ENCODE measurements at regions not wholly inside any gene's neighbourhood (a gene's known extent, or its start where the extent isn't known, plus 50 kb on each side); places are given as distances from the start of the nearest gene placed in this dataset.

DNA sequence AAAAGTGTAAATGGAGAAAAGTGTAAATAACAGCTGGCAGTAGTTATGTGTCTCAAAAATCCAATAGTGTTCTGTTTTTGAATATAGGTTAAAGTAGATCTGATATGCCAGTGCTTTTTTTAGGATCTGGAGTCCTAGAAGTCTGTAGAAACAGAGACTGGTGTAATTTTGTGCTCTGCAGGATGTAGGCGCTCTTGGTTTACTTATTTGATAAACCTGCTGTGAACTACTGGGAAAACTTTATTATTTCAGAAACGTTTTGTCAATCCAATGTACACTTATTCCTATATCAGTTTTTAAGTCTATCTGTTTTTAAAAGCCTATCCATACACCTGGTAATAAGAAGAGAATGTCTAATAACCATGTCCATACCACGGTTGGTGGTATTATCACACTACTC lies 530.8 kb upstream of the ZNF804A start:
- TF ChIP-seq, protein P1, sequence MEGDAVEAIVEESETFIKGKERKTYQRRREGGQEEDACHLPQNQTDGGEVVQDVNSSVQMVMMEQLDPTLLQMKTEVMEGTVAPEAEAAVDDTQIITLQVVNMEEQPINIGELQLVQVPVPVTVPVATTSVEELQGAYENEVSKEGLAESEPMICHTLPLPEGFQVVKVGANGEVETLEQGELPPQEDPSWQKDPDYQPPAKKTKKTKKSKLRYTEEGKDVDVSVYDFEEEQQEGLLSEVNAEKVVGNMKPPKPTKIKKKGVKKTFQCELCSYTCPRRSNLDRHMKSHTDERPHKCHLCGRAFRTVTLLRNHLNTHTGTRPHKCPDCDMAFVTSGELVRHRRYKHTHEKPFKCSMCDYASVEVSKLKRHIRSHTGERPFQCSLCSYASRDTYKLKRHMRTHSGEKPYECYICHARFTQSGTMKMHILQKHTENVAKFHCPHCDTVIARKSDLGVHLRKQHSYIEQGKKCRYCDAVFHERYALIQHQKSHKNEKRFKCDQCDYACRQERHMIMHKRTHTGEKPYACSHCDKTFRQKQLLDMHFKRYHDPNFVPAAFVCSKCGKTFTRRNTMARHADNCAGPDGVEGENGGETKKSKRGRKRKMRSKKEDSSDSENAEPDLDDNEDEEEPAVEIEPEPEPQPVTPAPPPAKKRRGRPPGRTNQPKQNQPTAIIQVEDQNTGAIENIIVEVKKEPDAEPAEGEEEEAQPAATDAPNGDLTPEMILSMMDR (IDR thresholded peaks at IDR 0.05; ENCODE audit: low read depth, low read length, missing control alignments): peak; percentile 34
- H3K4me3 ChIP-seq (ENCODE audit: low read depth, low read length): no peak overlapping the region
- no peak for DNase-seq (ENCODE audit: low read depth)

DNA sequence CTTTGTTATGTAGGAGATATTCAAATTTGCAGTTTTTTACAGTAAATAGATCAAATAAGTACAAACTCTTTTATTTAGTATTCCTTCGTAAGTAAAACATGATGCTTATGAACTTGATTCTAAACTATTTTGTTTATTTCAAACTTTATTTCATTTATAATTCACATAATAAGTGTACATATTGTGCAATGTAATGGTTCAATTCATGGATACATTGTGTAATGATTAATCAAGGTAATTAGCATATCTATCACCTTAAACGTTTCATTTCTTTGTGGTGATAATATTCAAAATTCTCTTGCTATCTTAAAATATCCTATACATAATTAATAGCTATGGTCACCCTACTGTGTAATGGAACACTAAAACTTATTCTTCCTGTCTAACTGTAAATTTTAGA lies 525.9 kb upstream of the ZNF804A start:
- TF ChIP-seq, protein P1 (IDR thresholded peaks at IDR 0.05; ENCODE audit: low read depth, low read length, missing control alignments): no peak
- no peak for DNase-seq (ENCODE audit: low read depth)
- H3K4me3 ChIP-seq (ENCODE audit: low read depth, low read length): no peak overlapping the region

DNA sequence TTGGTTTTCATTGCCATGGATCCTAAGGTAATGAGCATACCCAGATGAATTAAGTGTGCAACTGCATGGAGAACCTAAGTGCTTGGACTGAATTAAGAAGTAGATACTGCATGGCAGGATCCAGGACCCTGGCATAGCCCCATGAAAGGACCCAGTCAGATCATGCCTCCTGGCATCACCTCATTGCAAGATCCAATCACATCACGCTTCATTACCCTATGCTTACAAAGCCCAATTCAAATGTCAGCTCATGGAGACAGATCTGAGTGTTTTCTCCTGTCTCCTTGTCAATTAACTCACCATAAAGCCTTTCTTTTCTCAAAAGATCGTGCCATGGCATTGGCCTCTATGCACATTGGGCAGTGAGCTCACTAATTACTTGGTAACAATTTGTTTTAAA lies 519.8 kb upstream of the ZNF804A start:
- TF ChIP-seq, protein P1 (IDR thresholded peaks at IDR 0.05; ENCODE audit: low read depth, low read length, missing control alignments): no peak
- no peak overlapping the region for H3K4me3 ChIP-seq (ENCODE audit: low read depth, low read length)

GRCh38 chr2:184091456-184091855 lies 506.9 kb upstream of the ZNF804A start:
- H3K4me3 ChIP-seq (ENCODE audit: low read depth, low read length): no peak overlapping the region
- TF ChIP-seq, protein P1 (IDR thresholded peaks at IDR 0.05; ENCODE audit: low read depth, low read length, missing control alignments): no peak
- DNase-seq (ENCODE audit: low read depth): no peak

More for the DNA sequence above, 519.8 kb upstream of the ZNF804A start:
- DNase-seq (ENCODE audit: low read depth): no peak

DNA sequence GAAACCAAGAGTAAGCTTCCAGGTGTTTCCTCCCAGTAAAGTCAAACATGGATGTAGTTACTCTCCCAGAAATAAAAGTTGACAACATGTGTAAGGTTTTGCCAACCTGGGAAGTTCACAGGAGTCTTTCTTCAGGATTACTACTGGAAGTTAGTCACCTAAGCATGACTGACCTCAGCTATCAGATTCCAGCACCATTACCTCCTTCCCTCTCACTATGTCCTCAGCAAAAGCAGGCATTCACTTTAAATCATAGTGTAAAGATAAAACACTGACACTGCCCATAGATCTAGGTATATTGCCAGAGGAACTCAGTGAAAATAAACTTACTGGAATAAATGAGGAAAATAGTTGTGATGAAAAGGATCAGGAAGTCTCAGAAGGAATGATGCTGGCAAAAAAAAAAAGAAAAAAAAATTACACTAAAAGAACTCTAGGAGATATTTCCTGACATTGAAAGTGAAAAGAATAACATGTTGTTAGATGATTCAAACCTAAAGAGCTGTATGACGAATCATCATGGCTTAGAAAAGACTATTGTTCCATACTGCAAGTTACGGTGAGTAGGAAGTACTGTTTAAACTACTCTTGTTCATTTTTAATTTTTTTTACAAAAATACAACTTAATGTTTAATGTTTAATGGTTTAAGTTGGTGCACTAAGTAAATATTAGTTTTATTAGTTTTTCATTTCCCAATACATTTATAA lies 484.5 kb upstream of the ZNF804A start:
- TF ChIP-seq, protein P1 (IDR thresholded peaks at IDR 0.05; ENCODE audit: low read depth, low read length, missing control alignments): no peak
- no peak for DNase-seq (ENCODE audit: low read depth)
- no peak overlapping the region for H3K4me3 ChIP-seq (ENCODE audit: low read depth, low read length)

DNA sequence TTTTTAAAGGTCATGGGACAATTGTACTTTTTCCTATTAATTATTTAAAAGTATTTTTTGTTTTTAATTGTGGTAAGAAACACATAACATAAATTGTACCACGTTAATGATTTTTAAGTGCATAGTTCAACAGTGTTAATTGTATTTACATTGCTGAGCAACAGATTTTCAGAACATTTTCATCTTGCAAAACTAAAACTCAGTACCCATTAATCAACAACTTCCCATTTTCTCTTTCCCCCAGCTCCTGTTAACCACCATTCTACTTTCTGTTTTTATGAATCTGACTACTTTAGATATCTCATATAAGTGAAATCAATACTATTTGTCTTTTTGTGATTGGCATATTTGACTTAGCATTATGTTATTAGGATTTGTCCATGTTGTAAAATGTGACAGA lies 483.9 kb upstream of the ZNF804A start:
- DNase-seq (ENCODE audit: low read depth): no peak
- TF ChIP-seq, protein P1 (IDR thresholded peaks at IDR 0.05; ENCODE audit: low read depth, low read length, missing control alignments): no peak
- no peak overlapping the region for H3K4me3 ChIP-seq (ENCODE audit: low read depth, low read length)
